ENCODE measurements at regions not wholly inside any gene's neighbourhood (a gene's known extent, or its start where the extent isn't known, plus 50 kb on each side); places are given as distances from the start of the nearest gene placed in this dataset.

- peaks cover 15% of the 10 kb centered on the region for H3K9me3 Mint-ChIP-seq (ENCODE audit: unreplicated experiment)
- peaks cover 4% of the 10 kb centered on the region for H3K27me3 Mint-ChIP-seq (ENCODE audit: unreplicated experiment)
- no peak overlapping the region for H3K4me3 Mint-ChIP-seq (ENCODE audit: unreplicated experiment)
- H3K4me1 Mint-ChIP-seq (ENCODE audit: unreplicated experiment): no peaks in the 10 kb centered on the region
- DNase-seq (ENCODE audit: extremely low spot score, unreplicated experiment): no peak
- no peak for TF ChIP-seq CTCF (IDR thresholded peaks at IDR 0.05)
- no peaks in the 10 kb centered on the region for H3K36me3 Mint-ChIP-seq (ENCODE audit: unreplicated experiment)
- H3K27ac Mint-ChIP-seq (ENCODE audit: unreplicated experiment): no peak overlapping the region
Observed at GRCh38 chr7:4319280-4319679, 362.8 kb upstream of the FOXK1 start.

GRCh38 chr7:4325732-4326131, 356.4 kb upstream of the FOXK1 start:
- Mint-ChIP-seq H3K9me3 (ENCODE audit: unreplicated experiment) (peaks cover 5% of the 10 kb centered on the region), H3K4me3 (ENCODE audit: unreplicated experiment) (no peak overlapping the region), H3K27ac (ENCODE audit: unreplicated experiment) (no peak overlapping the region), H3K27me3 (ENCODE audit: unreplicated experiment) (no peaks in the 10 kb centered on the region), H3K4me1 (ENCODE audit: unreplicated experiment) (no peaks in the 10 kb centered on the region), H3K36me3 (ENCODE audit: unreplicated experiment) (no peaks in the 10 kb centered on the region)
- DNase-seq (ENCODE audit: extremely low spot score, unreplicated experiment): no peak
- TF ChIP-seq CTCF (IDR thresholded peaks at IDR 0.05): no peak

- H3K9me3 Mint-ChIP-seq (ENCODE audit: unreplicated experiment): no peaks in the 10 kb centered on the region
- H3K4me1 Mint-ChIP-seq (ENCODE audit: unreplicated experiment): no peaks in the 10 kb centered on the region
Observed at GRCh38 chr7:4331711-4332110, 350.4 kb upstream of the FOXK1 start.

GRCh38 chr7:4338556-4338955, 343.5 kb upstream of the FOXK1 start:
- H3K4me3 Mint-ChIP-seq (ENCODE audit: unreplicated experiment): no peak overlapping the region
- TF ChIP-seq CTCF (IDR thresholded peaks at IDR 0.05): no peak
- H3K36me3 Mint-ChIP-seq (ENCODE audit: unreplicated experiment): no peaks in the 10 kb centered on the region
- DNase-seq (ENCODE audit: extremely low spot score, unreplicated experiment): no peak
- no peak overlapping the region for H3K27ac Mint-ChIP-seq (ENCODE audit: unreplicated experiment)
- H3K4me1 Mint-ChIP-seq (ENCODE audit: unreplicated experiment): no peaks in the 10 kb centered on the region
- H3K27me3 Mint-ChIP-seq (ENCODE audit: unreplicated experiment): no peaks in the 10 kb centered on the region
- H3K9me3 Mint-ChIP-seq (ENCODE audit: unreplicated experiment): peaks cover 14% of the 10 kb centered on the region

More at GRCh38 chr7:4331711-4332110, 350.4 kb upstream of the FOXK1 start:
- TF ChIP-seq CTCF (IDR thresholded peaks at IDR 0.05): no peak
- H3K27me3 Mint-ChIP-seq (ENCODE audit: unreplicated experiment): no peaks in the 10 kb centered on the region
- DNase-seq (ENCODE audit: extremely low spot score, unreplicated experiment): no peak
- H3K36me3 Mint-ChIP-seq (ENCODE audit: unreplicated experiment): no peaks in the 10 kb centered on the region
- H3K27ac Mint-ChIP-seq (ENCODE audit: unreplicated experiment): no peak overlapping the region
- H3K4me3 Mint-ChIP-seq (ENCODE audit: unreplicated experiment): no peak overlapping the region

- H3K4me3 Mint-ChIP-seq (ENCODE audit: unreplicated experiment): no peak overlapping the region
- H3K9me3 Mint-ChIP-seq (ENCODE audit: unreplicated experiment): peaks cover 14% of the 10 kb centered on the region
- TF ChIP-seq CTCF (IDR thresholded peaks at IDR 0.05): no peak
- no peaks in the 10 kb centered on the region for H3K4me1 Mint-ChIP-seq (ENCODE audit: unreplicated experiment)
- H3K27ac Mint-ChIP-seq (ENCODE audit: unreplicated experiment): no peak overlapping the region
- no peaks in the 10 kb centered on the region for H3K27me3 Mint-ChIP-seq (ENCODE audit: unreplicated experiment)
- DNase-seq (ENCODE audit: extremely low spot score, unreplicated experiment): no peak
- H3K36me3 Mint-ChIP-seq (ENCODE audit: unreplicated experiment): no peaks in the 10 kb centered on the region
Observed at GRCh38 chr7:4343272-4344247, 338.5 kb upstream of the FOXK1 start.
